Adrenal gland (tissue), 5 donors: ENCODE measurements at regions not wholly inside any gene's neighbourhood (a gene's known extent, or its start where the extent isn't known, plus 50 kb on each side); places are given as distances from the start of the nearest gene placed in this dataset.

Experiments
- POLR2A ChIP-seq, 2 donors: fragments of 450-650 bp; IDR thresholded peaks; one replicate each; pipeline ENCODE4 v1.6.1; 2017; ENCODE audit warnings: antibody characterized with exemption in 2 of 2, mild to moderate bottlenecking in 2 of 2, moderate library complexity in 1 of 2
- TF ChIP-seq, protein P1 (sequence below), 6 experiments: fragments of 450-650 bp in 4 of 6; fragments of 200-600 bp in 2 of 6; sonication (generic) in 1 of 6; IDR thresholded peaks; 1 replicate in 5 of 6; 2 replicates in 1 of 6; pipeline versions ENCODE4 v1.5.1 to v1.8.0; 2016 to 2021; ENCODE audit warnings: antibody characterized with exemption in 6 of 6, mild to moderate bottlenecking in 2 of 6, moderate library complexity in 1 of 6
- donor health status: DM: no; HTN: no; CAD: no.

DNA sequence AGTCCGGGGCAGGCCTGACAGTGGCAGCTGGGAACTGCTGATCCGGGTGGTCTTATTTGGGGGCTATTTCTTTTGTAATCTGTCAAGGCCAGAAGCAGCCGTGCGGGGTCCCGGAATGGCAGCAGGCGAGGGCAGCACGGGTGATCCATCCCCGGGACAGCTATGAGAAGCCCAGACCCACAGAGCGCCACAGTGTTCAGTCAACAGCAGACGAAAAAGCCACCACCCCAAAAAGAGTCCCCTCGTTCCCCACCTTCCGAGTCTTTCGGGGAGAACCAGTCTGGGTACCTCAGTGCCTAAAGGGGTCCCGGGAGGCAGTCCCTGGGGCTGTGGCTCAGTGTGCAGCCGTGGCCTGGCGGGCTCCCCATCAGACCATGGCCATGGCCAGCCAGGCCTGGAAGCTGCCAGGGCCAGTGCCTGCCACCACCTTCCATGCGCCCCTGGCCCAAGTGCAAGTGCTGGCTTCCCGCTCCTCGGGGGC is 125.1 kb upstream of the KCTD7 start:
- TF ChIP-seq, protein P1, sequence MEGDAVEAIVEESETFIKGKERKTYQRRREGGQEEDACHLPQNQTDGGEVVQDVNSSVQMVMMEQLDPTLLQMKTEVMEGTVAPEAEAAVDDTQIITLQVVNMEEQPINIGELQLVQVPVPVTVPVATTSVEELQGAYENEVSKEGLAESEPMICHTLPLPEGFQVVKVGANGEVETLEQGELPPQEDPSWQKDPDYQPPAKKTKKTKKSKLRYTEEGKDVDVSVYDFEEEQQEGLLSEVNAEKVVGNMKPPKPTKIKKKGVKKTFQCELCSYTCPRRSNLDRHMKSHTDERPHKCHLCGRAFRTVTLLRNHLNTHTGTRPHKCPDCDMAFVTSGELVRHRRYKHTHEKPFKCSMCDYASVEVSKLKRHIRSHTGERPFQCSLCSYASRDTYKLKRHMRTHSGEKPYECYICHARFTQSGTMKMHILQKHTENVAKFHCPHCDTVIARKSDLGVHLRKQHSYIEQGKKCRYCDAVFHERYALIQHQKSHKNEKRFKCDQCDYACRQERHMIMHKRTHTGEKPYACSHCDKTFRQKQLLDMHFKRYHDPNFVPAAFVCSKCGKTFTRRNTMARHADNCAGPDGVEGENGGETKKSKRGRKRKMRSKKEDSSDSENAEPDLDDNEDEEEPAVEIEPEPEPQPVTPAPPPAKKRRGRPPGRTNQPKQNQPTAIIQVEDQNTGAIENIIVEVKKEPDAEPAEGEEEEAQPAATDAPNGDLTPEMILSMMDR (IDR thresholded peaks at IDR 0.05), result no peak
- TF ChIP-seq POLR2A (IDR thresholded peaks at IDR 0.05), result no peak
